Caki2 (cell line): ENCODE measurements at regions not wholly inside any gene's neighbourhood (a gene's known extent, or its start where the extent isn't known, plus 50 kb on each side); places are given as distances from the start of the nearest gene placed in this dataset.
"Not testable (repeated sequence)": the region's sequence is repeated elsewhere in the genome, so short reads cannot be mapped to it uniquely, and the experiment has no call there.

Source experiments
- DNase-seq: peaks from one replicate; pipeline ENCODE4 v3.0.0-alpha.2; 2015; ENCODE audit warnings: low read depth
- in situ Hi-C: cut with HindIII; loops from 2 replicates; pipeline ENCODE4 v1.10.0; 2016; ENCODE audit warnings: low sequenced_read_pairs, low pct_unique_long_range_greater_than_20kb, mixed read lengths

- in situ Hi-C loops: no loop called here
- no peak for DNase-seq
Observed at GRCh38 chr10:20668985-20669384, 228.1 kb downstream of the NEBL start.

GRCh38 chr10:20662742-20663141 is 234.4 kb downstream of the NEBL start:
- in situ Hi-C loops: no loop called here
- DNase-seq: no peak

DNA sequence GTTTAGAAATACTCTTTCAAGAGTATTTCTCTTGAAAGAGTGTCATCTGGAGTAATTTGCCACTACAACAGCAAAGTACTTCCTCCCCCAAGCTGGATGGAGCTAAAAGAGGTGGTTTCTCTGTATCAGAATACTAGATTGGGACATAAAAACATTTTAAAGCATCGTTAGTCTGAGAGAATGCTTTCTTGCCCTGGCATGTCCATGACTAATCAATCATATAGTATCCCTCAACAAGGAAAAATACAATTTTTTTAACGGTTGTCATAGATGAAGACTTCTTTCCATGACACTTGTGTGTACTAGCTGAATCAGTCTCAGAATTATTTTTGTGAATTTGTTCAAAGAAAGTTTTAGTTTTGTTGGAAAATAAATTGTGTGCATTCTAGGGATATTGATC is 237.9 kb downstream of the NEBL start:
- in situ Hi-C loops: no loop called here
- DNase-seq: no peak

- in situ Hi-C loops: no loop called here
- no peak for DNase-seq
Observed at GRCh38 chr10:20658158-20658557, 239.0 kb downstream of the NEBL start.

GRCh38 chr10:20656886-20657285 is 240.2 kb downstream of the NEBL start:
- in situ Hi-C loops: no loop called here
- DNase-seq: no peak

DNA sequence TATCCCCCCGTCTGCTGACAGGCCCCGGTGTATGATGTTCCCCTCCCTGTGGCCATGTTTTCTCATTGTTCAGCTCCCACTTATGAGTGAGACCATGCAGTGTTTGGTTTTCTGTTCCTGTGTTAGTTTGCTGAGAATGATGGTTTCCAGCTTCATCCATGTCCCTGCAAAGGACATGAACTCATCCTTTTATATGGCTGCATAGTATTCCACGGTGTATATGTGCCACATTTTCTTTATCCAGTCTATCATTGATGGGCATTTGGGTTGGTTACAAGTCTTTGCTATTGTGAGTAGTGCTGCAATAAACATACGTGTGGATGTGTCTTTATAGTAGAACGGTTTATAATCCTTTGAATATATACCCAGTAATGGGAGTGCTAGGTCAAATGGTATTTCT is 244.7 kb downstream of the NEBL start:
- DNase-seq, in situ Hi-C loops: not testable (repeated sequence)

- no peak for DNase-seq
- in situ Hi-C loops: no loop called here
Observed at GRCh38 chr10:20648263-20648874, 248.7 kb downstream of the NEBL start.

DNA sequence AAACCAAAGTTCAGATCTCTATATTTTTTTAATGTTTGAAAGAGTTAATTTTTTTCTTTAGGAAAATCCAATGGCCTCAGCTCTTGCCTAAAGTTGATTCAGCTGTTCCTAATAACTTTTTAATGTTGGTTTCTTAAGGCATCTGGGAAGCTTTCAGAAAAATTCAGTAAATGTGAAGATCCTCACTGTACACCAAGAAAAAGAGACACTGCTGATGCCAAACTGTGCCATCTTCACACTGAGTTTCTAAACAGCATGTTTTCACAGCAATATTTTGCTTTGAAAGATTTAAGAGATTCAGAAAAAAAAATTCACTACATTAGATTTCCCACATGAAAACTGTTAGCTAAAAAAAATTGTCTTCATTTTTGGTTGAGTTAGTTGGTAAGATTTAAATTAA is 249.4 kb downstream of the NEBL start:
- in situ Hi-C loops: no loop called here
- DNase-seq: no peak

GRCh38 chr10:20644421-20644820 is 252.7 kb downstream of the NEBL start:
- no peak for DNase-seq
- in situ Hi-C loops: no loop called here

DNA sequence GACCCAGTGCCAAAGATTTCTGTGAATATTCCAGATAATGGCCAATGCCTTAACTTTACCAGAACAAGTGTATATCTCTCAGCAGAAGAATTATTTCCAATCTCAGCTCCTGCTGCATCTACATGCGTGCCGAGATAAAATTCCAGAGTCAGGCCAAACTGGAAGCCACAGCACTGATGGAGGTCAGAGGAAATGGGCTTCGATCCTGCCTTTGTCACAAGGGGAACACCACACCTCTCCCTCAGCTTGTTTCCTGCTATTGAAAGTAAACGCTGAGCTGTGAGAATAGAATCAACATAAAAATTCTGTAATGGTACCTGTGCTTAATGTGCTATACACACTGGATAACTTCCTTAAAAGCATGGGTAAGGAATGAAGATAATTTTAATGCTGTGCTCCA is 255.5 kb downstream of the NEBL start:
- in situ Hi-C loops: no loop called here
- no peak for DNase-seq

DNA sequence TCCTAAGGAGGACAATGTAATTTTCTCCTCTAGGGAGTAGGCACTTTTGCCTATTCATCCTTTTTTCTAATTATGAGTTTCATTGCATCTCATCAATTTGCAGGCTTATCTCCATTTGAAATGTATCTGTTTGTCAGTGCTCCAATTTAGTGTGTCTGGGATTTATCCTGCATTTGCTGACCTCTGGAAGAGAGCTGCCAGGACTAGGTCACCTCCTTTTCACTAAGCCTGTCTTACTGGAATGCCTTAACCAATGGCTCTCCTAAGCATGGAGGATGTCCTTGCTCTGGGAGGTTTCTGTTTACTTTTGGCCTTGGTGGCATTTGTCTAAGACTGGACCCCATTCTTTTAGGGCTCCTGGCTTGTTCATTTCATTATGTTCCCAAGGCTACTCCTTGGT is 261.5 kb downstream of the NEBL start:
- no peak for DNase-seq
- in situ Hi-C loops: no loop called here

- in situ Hi-C loops: no loop called here
- DNase-seq: no peak
Observed at GRCh38 chr10:20634839-20635238, 262.3 kb downstream of the NEBL start.

- DNase-seq: no peak
- in situ Hi-C loops: no loop called here
Observed at GRCh38 chr10:20633714-20634113, 263.4 kb downstream of the NEBL start.

DNA sequence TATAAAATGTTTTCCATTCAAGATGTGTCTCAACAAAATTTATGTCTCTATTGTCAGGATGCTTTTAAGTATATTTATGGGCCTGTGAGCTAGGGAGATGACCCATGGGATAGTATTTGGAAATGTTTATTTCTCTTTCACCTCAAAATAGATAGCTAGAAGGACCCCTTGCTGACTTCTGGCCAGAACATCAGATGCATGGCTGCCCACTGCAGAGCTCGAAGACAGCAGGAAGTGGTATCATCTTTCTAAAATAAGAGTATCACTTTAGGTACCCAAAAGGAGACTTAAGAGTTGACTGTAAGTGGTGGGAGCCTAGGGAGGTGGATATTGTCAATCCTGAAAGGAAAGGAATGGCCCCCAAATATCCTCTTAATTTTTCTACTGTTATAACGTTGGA is 264.4 kb downstream of the NEBL start:
- in situ Hi-C loops: no loop called here
- no peak for DNase-seq

GRCh38 chr10:20631229-20631628 is 265.9 kb downstream of the NEBL start:
- in situ Hi-C loops: no loop called here
- no peak for DNase-seq

DNA sequence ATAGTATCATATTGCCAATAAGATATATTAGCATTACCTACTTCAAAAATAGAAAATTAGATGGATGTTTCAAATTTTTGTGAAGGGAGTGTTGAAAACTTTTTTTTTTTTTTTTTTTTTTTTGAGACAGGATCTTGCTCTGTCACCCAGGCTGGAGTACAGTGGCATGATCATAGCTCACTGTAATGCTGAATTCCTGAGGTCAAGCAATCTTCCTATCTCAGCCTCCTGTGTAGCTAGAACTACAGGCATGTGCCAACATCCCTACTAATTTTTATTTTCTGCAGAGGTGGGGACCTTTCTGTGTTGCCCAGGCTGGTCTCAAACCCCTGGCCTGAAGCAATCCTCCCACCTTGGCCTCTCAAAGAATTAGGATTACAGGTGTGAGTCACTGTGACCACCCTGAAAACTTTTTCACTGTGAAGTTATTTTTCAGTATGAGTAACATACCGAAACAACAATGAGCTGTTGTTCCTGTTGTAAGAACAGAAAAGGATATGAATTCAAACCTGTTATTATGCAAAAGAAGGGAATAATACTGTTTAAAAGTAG is 266.9 kb downstream of the NEBL start:
- in situ Hi-C loops: no loop called here
- no peak for DNase-seq

DNA sequence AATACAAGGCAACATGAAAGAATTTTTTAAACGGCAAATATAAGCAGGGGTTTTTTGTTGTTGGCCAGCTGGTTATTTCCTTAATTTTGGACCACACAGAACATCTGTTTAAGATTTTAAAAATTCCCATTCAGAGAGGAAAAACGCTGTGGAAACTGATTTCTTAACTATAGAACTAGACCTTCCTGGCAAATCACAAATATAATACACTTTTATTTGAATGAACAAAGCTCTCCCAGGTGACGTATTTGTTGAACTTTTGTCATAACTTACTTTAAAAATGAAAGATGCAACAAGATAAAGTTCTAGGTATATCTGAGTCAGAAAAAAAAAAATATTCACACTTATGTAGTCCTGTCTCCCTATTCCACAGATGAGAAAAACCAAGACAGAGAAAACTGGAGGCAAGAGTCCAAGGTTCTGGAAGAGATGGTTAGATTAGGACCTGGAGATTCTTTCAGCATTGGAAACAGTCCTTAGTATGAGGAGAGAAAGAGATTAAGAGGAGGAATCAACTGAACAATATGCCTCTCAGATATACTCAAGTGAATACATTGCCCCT is 269.1 kb downstream of the NEBL start:
- in situ Hi-C loops: no loop called here
- no peak for DNase-seq

GRCh38 chr10:20627087-20627486 is 270.0 kb downstream of the NEBL start:
- no peak for DNase-seq

GRCh38 chr10:20625868-20626267 is 271.2 kb downstream of the NEBL start:
- in situ Hi-C loops: no loop called here
- no peak for DNase-seq

More at GRCh38 chr10:20627087-20627486, 270.0 kb downstream of the NEBL start:
- in situ Hi-C loops: no loop called here

DNA sequence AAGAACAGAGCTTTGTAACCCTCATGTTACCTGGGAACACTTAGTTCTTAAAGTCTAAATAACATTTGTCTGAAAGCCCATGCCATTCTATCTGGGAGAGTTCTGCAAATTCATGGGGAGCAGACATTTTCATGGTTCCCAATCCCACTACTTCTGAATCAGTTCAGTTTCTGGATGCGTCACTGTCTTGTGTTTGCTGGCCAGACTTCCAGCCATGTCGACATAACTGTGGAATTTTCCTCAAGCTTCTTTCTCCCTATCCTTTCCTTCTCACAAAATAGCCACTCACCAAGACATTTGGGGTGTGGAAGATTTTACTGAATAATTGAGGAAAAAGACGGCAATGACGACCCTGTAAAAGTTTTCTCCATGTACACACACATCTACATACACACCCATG is 272.5 kb downstream of the NEBL start:
- in situ Hi-C loops: no loop called here
- no peak for DNase-seq
